Activated CD4-positive, alpha-beta T cell treated with anti-CD3 and anti-CD28 coated beads, Interleukin-2, amount 10 ng/mL, durations not matched to agents 7 days and 5 days (primary cell): ENCODE measurements at regions not wholly inside any gene's neighbourhood (a gene's known extent, or its start where the extent isn't known, plus 50 kb on each side); places are given as distances from the start of the nearest gene placed in this dataset.

Experiments
- CTCF ChIA-PET: fragments of 350-600 bp; sonication (Branson Sonifier 250); formaldehyde crosslinking; loops from one replicate; lab custom pipeline; 2021; ENCODE audit warnings: antibody characterized with exemption; lab: Charles Lee
- POLR2A ChIA-PET: fragments of 350-600 bp; sonication (Branson Sonifier 250); formaldehyde crosslinking; loops from one replicate; lab custom pipeline; 2021; ENCODE audit warnings: antibody characterized with exemption; lab: Charles Lee
- DNase-seq: peaks from one replicate; pipeline ENCODE4 v3.0.0-alpha.2; 2020
- H3K27ac Mint-ChIP-seq: one replicate; pipeline ENCODE4 v1.8.0; 2021; ENCODE audit warnings: mild to moderate bottlenecking, moderate library complexity, mixed read lengths
- H3K27me3 Mint-ChIP-seq: one replicate; pipeline ENCODE4 v1.8.0; 2021; ENCODE audit warnings: mixed read lengths
- H3K36me3 Mint-ChIP-seq: one replicate; pipeline ENCODE4 v1.8.0; 2021; ENCODE audit warnings: low read depth, mixed read lengths
- H3K4me1 Mint-ChIP-seq: one replicate; pipeline ENCODE4 v1.8.0; 2021; ENCODE audit warnings: mixed read lengths
- H3K4me3 Mint-ChIP-seq: one replicate; pipeline ENCODE4 v1.8.0; 2021; ENCODE audit warnings: mild to moderate bottlenecking, moderate library complexity, mixed read lengths
- H3K9me3 Mint-ChIP-seq: one replicate; pipeline ENCODE4 v1.8.0; 2021; ENCODE audit warnings: mixed read lengths

GRCh38 chr11:33567004-33567403, 133.6 kb downstream of the C11orf91 start:
- POLR2A ChIA-PET: no interaction called here
- no peak overlapping the region for H3K27ac Mint-ChIP-seq

GRCh38 chr11:33564856-33565453, 135.7 kb downstream of the C11orf91 start:
- POLR2A ChIA-PET: no interaction called here
- Mint-ChIP-seq H3K27ac (no peak overlapping the region), H3K9me3 (no peaks in the 10 kb centered on the region), H3K4me3 (no peak overlapping the region), H3K27me3 (no peaks in the 10 kb centered on the region), H3K36me3 (no peaks in the 10 kb centered on the region), H3K4me1 (no peaks in the 10 kb centered on the region)
- no peak for DNase-seq
- CTCF ChIA-PET: no interaction called here

More at GRCh38 chr11:33567004-33567403, 133.6 kb downstream of the C11orf91 start:
- Mint-ChIP-seq H3K9me3 (no peaks in the 10 kb centered on the region), H3K36me3 (no peaks in the 10 kb centered on the region), H3K4me1 (no peaks in the 10 kb centered on the region), H3K27me3 (no peaks in the 10 kb centered on the region), H3K4me3 (no peak overlapping the region)
- CTCF ChIA-PET: no interaction called here
- DNase-seq: no peak

- POLR2A ChIA-PET: no interaction called here
- Mint-ChIP-seq H3K36me3 (no peaks in the 10 kb centered on the region), H3K27ac (no peak overlapping the region), H3K4me3 (no peak overlapping the region), H3K4me1 (no peaks in the 10 kb centered on the region), H3K27me3 (peaks cover 2% of the 10 kb centered on the region), H3K9me3 (no peaks in the 10 kb centered on the region)
- DNase-seq: no peak
- CTCF ChIA-PET: no interaction called here
Measured at GRCh38 chr11:33560729-33561128, 139.9 kb downstream of the C11orf91 start.

- Mint-ChIP-seq H3K27ac (no peak overlapping the region), H3K27me3 (peaks cover 9% of the 10 kb centered on the region), H3K4me1 (no peaks in the 10 kb centered on the region), H3K4me3 (no peak overlapping the region), H3K36me3 (no peaks in the 10 kb centered on the region), H3K9me3 (no peaks in the 10 kb centered on the region)
- DNase-seq: no peak
- ChIA-PET POLR2A (no interaction called here), CTCF (no interaction called here)
Measured at GRCh38 chr11:33559567-33559966, 141.1 kb downstream of the C11orf91 start.

GRCh38 chr11:33558097-33558496, 142.5 kb downstream of the C11orf91 start:
- Mint-ChIP-seq H3K4me3 (no peak overlapping the region), H3K9me3 (no peaks in the 10 kb centered on the region), H3K36me3 (no peaks in the 10 kb centered on the region), H3K27me3 (peaks cover 9% of the 10 kb centered on the region), H3K27ac (no peak overlapping the region), H3K4me1 (no peaks in the 10 kb centered on the region)
- ChIA-PET POLR2A (no interaction called here), CTCF (no interaction called here)
- no peak for DNase-seq

- Mint-ChIP-seq H3K27me3 (peaks cover 9% of the 10 kb centered on the region), H3K27ac (no peak overlapping the region), H3K36me3 (no peaks in the 10 kb centered on the region), H3K4me3 (no peak overlapping the region), H3K4me1 (no peaks in the 10 kb centered on the region), H3K9me3 (no peaks in the 10 kb centered on the region)
- ChIA-PET POLR2A (no interaction called here), CTCF (no interaction called here)
- no peak for DNase-seq
Measured at GRCh38 chr11:33557201-33557600, 143.4 kb downstream of the C11orf91 start.

GRCh38 chr11:33554219-33554618, 146.4 kb downstream of the C11orf91 start:
- Mint-ChIP-seq H3K4me3 (no peak overlapping the region), H3K9me3 (no peaks in the 10 kb centered on the region), H3K27me3 (peaks cover 19% of the 10 kb centered on the region), H3K36me3 (no peaks in the 10 kb centered on the region), H3K27ac (no peak overlapping the region), H3K4me1 (no peaks in the 10 kb centered on the region)
- no peak for DNase-seq
- POLR2A ChIA-PET: no interaction called here
- CTCF ChIA-PET: interaction anchor here (1.3 kb wide), 1 partner anchor 10 kb away, joined by 3 read pairs; no protein-coding TSS in a partner anchor

GRCh38 chr11:33553486-33553885, 147.1 kb downstream of the C11orf91 start:
- no peak for DNase-seq
- CTCF ChIA-PET: no interaction called here
- no peaks in the 10 kb centered on the region for H3K9me3 Mint-ChIP-seq
- no peaks in the 10 kb centered on the region for H3K4me1 Mint-ChIP-seq
- H3K27me3 Mint-ChIP-seq: peaks cover 20% of the 10 kb centered on the region
- POLR2A ChIA-PET: no interaction called here
- H3K4me3 Mint-ChIP-seq: no peak overlapping the region
- H3K36me3 Mint-ChIP-seq: no peaks in the 10 kb centered on the region
- no peak overlapping the region for H3K27ac Mint-ChIP-seq

- H3K36me3 Mint-ChIP-seq: no peaks in the 10 kb centered on the region
- peaks cover 21% of the 10 kb centered on the region for H3K27me3 Mint-ChIP-seq
- H3K4me1 Mint-ChIP-seq: no peaks in the 10 kb centered on the region
- H3K27ac Mint-ChIP-seq: no peak overlapping the region
- H3K9me3 Mint-ChIP-seq: no peaks in the 10 kb centered on the region
- H3K4me3 Mint-ChIP-seq: no peak overlapping the region
- no peak for DNase-seq
- POLR2A ChIA-PET: no interaction called here
- CTCF ChIA-PET: no interaction called here
Measured at GRCh38 chr11:33552756-33553155, 147.9 kb downstream of the C11orf91 start.

- Mint-ChIP-seq H3K9me3 (no peaks in the 10 kb centered on the region), H3K27me3 (peaks cover 28% of the 10 kb centered on the region), H3K4me3 (no peak overlapping the region), H3K4me1 (no peaks in the 10 kb centered on the region), H3K27ac (no peak overlapping the region), H3K36me3 (no peaks in the 10 kb centered on the region)
- ChIA-PET CTCF (no interaction called here), POLR2A (no interaction called here)
- no peak for DNase-seq
Measured at GRCh38 chr11:33551051-33551450, 149.6 kb downstream of the C11orf91 start.

- POLR2A ChIA-PET: no interaction called here
- Mint-ChIP-seq H3K9me3 (no peaks in the 10 kb centered on the region), H3K27ac (no peak overlapping the region)
Measured at GRCh38 chr11:33549483-33549882, 151.1 kb downstream of the C11orf91 start.

GRCh38 chr11:33545931-33546330, 154.7 kb downstream of the C11orf91 start:
- Mint-ChIP-seq H3K27me3 (peaks cover 18% of the 10 kb centered on the region), H3K36me3 (no peaks in the 10 kb centered on the region)

More at GRCh38 chr11:33549483-33549882, 151.1 kb downstream of the C11orf91 start:
- CTCF ChIA-PET: no interaction called here
- Mint-ChIP-seq H3K27me3 (peaks cover 21% of the 10 kb centered on the region), H3K4me3 (no peak overlapping the region), H3K36me3 (no peaks in the 10 kb centered on the region), H3K4me1 (no peaks in the 10 kb centered on the region)
- no peak for DNase-seq

GRCh38 chr11:33544593-33545373, 155.8 kb downstream of the C11orf91 start:
- Mint-ChIP-seq H3K4me1 (peaks cover 2% of the 10 kb centered on the region), H3K27me3 (peaks cover 20% of the 10 kb centered on the region), H3K9me3 (no peaks in the 10 kb centered on the region), H3K36me3 (no peaks in the 10 kb centered on the region), H3K27ac (no peak overlapping the region), H3K4me3 (no peak overlapping the region)
- DNase-seq: no peak
- ChIA-PET POLR2A (no interaction called here), CTCF (interaction anchor here (1.0 kb wide), 1 partner anchor 10 kb away, joined by 3 read pairs; no protein-coding TSS in a partner anchor)

More at GRCh38 chr11:33545931-33546330, 154.7 kb downstream of the C11orf91 start:
- no peak for DNase-seq
- POLR2A ChIA-PET: no interaction called here
- no peak overlapping the region for H3K27ac Mint-ChIP-seq
- CTCF ChIA-PET: no interaction called here
- H3K9me3 Mint-ChIP-seq: no peaks in the 10 kb centered on the region
- no peak overlapping the region for H3K4me3 Mint-ChIP-seq
- no peaks in the 10 kb centered on the region for H3K4me1 Mint-ChIP-seq
